Neural cell (in vitro differentiated cells): ENCODE measurements at regions not wholly inside any gene's neighbourhood (a gene's known extent, or its start where the extent isn't known, plus 50 kb on each side); places are given as distances from the start of the nearest gene placed in this dataset.

Experiments used
- H2AFZ ChIP-seq: fragments of 200-600, 300-800 bp; sonication (generic), shearing (Covaris generic); 2 replicates; pipeline ENCODE4 v1.6.0; 2014; ENCODE audit warnings: low read depth, mild to moderate bottlenecking, antibody characterized with exemption, low read length, moderate library complexity
- H3F3A ChIP-seq: fragments of 200-600 bp; shearing (Covaris generic); 2 replicates; pipeline ENCODE4 v1.6.1; 2016; ENCODE audit warnings: mild to moderate bottlenecking, moderate library complexity, mixed read lengths, antibody characterized with exemption, low read length; ENCODE audit not compliant: insufficient read depth, poor library complexity, severe bottlenecking
- H3K27ac ChIP-seq: fragments of 200-600, 300-800 bp; sonication (generic), shearing (Covaris generic); 2 replicates; pipeline ENCODE4 v1.5.1; 2014; ENCODE audit warnings: mild to moderate bottlenecking, low read length, moderate library complexity
- H3K27me3 ChIP-seq: fragments of 300-800, 200-600 bp; sonication (generic), shearing (Covaris generic); 2 replicates; pipeline ENCODE4 v1.6.0; 2014; ENCODE audit warnings: mild to moderate bottlenecking, low read depth, low read length, moderate library complexity; ENCODE audit not compliant: insufficient read depth
- H3K36me3 ChIP-seq: fragments of 300-800, 200-600 bp; sonication (generic), shearing (Covaris generic); 2 replicates; pipeline ENCODE4 v1.5.1; 2014; ENCODE audit warnings: mild to moderate bottlenecking, antibody characterized with exemption, low read length, moderate library complexity; ENCODE audit not compliant: insufficient read depth
- H3K4me2 ChIP-seq: fragments of 300-800, 200-600 bp; sonication (generic), shearing (Covaris generic); 2 replicates; pipeline ENCODE4 v1.6.0; 2014; ENCODE audit warnings: mild to moderate bottlenecking, low read length
- H3K4me3 ChIP-seq: fragments of 300-800, 200-600 bp; sonication (generic), shearing (Covaris generic); 2 replicates; pipeline ENCODE4 v1.5.1; 2014; ENCODE audit warnings: mild to moderate bottlenecking, low read length, moderate library complexity
- H3K79me2 ChIP-seq: fragments of 200-600 bp; shearing (Covaris generic); replicated peaks from 2 replicates; pipeline ENCODE4 v1.6.0; 2014; ENCODE audit warnings: mild to moderate bottlenecking, low read length, moderate library complexity; ENCODE audit not compliant: insufficient read depth
- H3K9ac ChIP-seq: fragments of 300-800, 200-600 bp; sonication (generic), shearing (Covaris generic); 2 replicates; pipeline ENCODE4 v1.6.1; 2016; ENCODE audit warnings: mild to moderate bottlenecking, low read length, mixed read lengths
- H3K9me2 ChIP-seq: fragments of 200-600 bp; shearing (Covaris generic); 2 replicates; pipeline ENCODE4 v1.6.1; 2016; ENCODE audit warnings: mild to moderate bottlenecking, low read length, mixed read lengths; ENCODE audit not compliant: insufficient read depth
- H3K9me3 ChIP-seq: fragments of 200-600, 300-800 bp; sonication (generic), shearing (Covaris generic); 2 replicates; pipeline ENCODE4 v1.6.1; 2016; ENCODE audit warnings: mild to moderate bottlenecking, mixed run types, low read length, moderate library complexity, mixed read lengths
- H4K20me1 ChIP-seq: fragments of 200-600 bp; shearing (Covaris generic); 2 replicates; pipeline ENCODE4 v1.6.1; 2016; ENCODE audit warnings: mild to moderate bottlenecking, mixed run types; ENCODE audit not compliant: insufficient read depth
- CTCF ChIP-seq: fragments of 450-650 bp; IDR thresholded peaks from 2 replicates; pipeline ENCODE4 v1.5.1; 2014; ENCODE audit warnings: antibody characterized with exemption, mild to moderate bottlenecking, moderate library complexity; ENCODE audit not compliant: poor library complexity, severe bottlenecking
- EP300 ChIP-seq: fragments of 450-650 bp; conservative IDR thresholded peaks from 2 replicates; pipeline ENCODE4 v1.6.1; 2014; ENCODE audit warnings: antibody characterized with exemption, mild to moderate bottlenecking, moderate library complexity; ENCODE audit not compliant: poor library complexity, severe bottlenecking
- EZH2 ChIP-seq: fragments of 200-600, 300-800 bp; shearing (Covaris generic), sonication (generic); IDR thresholded peaks from 2 replicates; pipeline ENCODE4 v1.6.1; 2014; ENCODE audit warnings: antibody characterized with exemption, low read length, borderline replicate concordance, mild to moderate bottlenecking; ENCODE audit not compliant: insufficient read depth, poor library complexity, severe bottlenecking
- MXI1 ChIP-seq: fragments of 450-650 bp; conservative IDR thresholded peaks from 2 replicates; pipeline ENCODE4 v1.6.1; 2014; ENCODE audit warnings: antibody characterized with exemption, mild to moderate bottlenecking; ENCODE audit not compliant: poor library complexity, severe bottlenecking
- POLR2AphosphoS5 ChIP-seq: IDR thresholded peaks from 2 replicates; pipeline ENCODE4 v1.6.1; 2012
- RAD21 ChIP-seq: fragments of 450-650 bp; conservative IDR thresholded peaks from 2 replicates; pipeline ENCODE4 v1.6.1; 2014; ENCODE audit warnings: antibody characterized with exemption, mild to moderate bottlenecking, moderate library complexity
- SMC3 ChIP-seq: fragments of 450-650 bp; conservative IDR thresholded peaks from 2 replicates; pipeline ENCODE4 v1.6.1; 2014; ENCODE audit warnings: antibody characterized with exemption, mild to moderate bottlenecking, moderate library complexity; ENCODE audit not compliant: poor library complexity
- TAF1 ChIP-seq: IDR thresholded peaks from 2 replicates; pipeline ENCODE4 v1.6.1; 2012; ENCODE audit warnings: low read depth
- TF ChIP-seq, protein P1 (sequence below): IDR thresholded peaks from 2 replicates; pipeline ENCODE4 v1.6.1; 2012; ENCODE audit warnings: borderline replicate concordance

- no peaks in the 10 kb centered on the region for H3K9me3 ChIP-seq
- peaks cover 1% of the 10 kb centered on the region for H3F3A ChIP-seq
- H3K27me3 ChIP-seq = no peaks in the 10 kb centered on the region
- H2AFZ ChIP-seq = no peak overlapping the region
- H3K9ac ChIP-seq = no peak overlapping the region
- no peak overlapping the region for H3K4me2 ChIP-seq
- no peaks in the 10 kb centered on the region for H3K36me3 ChIP-seq
- H3K79me2 ChIP-seq = peaks cover 61% of the 10 kb centered on the region
- H3K27ac ChIP-seq = peak overlapping the region; percentile 54
- TF ChIP-seq POLR2AphosphoS5 = no peak
- TF ChIP-seq TAF1 = no peak
- TF ChIP-seq RAD21 = no peak
- TF ChIP-seq CTCF = no peak
- H3K4me3 ChIP-seq = no peak overlapping the region
- H4K20me1 ChIP-seq = no peaks in the 10 kb centered on the region
- no peaks in the 10 kb centered on the region for H3K9me2 ChIP-seq
Observed at GRCh38 chr5:124655251-124655917, 91.1 kb downstream of the ZNF608 start.

- Histone ChIP-seq H3K9ac (no peak overlapping the region), H3K4me3 (no peak overlapping the region), H3K36me3 (no peaks in the 10 kb centered on the region), H3K27ac (no peak overlapping the region), H3K27me3 (no peaks in the 10 kb centered on the region), H2AFZ (no peak overlapping the region), H3K9me2 (no peaks in the 10 kb centered on the region), H3K79me2 (peaks cover 61% of the 10 kb centered on the region), H4K20me1 (no peaks in the 10 kb centered on the region), H3K9me3 (no peaks in the 10 kb centered on the region), H3K4me2 (no peak overlapping the region), H3F3A (peaks cover 4% of the 10 kb centered on the region)
- no peak for TF ChIP-seq POLR2AphosphoS5
- no peak for TF ChIP-seq MXI1
- no peak for TF ChIP-seq EZH2
- TF ChIP-seq RAD21 = no peak
- TF ChIP-seq, protein P1, sequence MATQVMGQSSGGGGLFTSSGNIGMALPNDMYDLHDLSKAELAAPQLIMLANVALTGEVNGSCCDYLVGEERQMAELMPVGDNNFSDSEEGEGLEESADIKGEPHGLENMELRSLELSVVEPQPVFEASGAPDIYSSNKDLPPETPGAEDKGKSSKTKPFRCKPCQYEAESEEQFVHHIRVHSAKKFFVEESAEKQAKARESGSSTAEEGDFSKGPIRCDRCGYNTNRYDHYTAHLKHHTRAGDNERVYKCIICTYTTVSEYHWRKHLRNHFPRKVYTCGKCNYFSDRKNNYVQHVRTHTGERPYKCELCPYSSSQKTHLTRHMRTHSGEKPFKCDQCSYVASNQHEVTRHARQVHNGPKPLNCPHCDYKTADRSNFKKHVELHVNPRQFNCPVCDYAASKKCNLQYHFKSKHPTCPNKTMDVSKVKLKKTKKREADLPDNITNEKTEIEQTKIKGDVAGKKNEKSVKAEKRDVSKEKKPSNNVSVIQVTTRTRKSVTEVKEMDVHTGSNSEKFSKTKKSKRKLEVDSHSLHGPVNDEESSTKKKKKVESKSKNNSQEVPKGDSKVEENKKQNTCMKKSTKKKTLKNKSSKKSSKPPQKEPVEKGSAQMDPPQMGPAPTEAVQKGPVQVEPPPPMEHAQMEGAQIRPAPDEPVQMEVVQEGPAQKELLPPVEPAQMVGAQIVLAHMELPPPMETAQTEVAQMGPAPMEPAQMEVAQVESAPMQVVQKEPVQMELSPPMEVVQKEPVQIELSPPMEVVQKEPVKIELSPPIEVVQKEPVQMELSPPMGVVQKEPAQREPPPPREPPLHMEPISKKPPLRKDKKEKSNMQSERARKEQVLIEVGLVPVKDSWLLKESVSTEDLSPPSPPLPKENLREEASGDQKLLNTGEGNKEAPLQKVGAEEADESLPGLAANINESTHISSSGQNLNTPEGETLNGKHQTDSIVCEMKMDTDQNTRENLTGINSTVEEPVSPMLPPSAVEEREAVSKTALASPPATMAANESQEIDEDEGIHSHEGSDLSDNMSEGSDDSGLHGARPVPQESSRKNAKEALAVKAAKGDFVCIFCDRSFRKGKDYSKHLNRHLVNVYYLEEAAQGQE = no peak
Observed at GRCh38 chr5:124654418-124654817, 92.0 kb downstream of the ZNF608 start.

GRCh38 chr5:124653666-124654065 is 92.8 kb downstream of the ZNF608 start:
- Histone ChIP-seq H2AFZ (no peak overlapping the region), H3K27me3 (no peaks in the 10 kb centered on the region), H4K20me1 (no peaks in the 10 kb centered on the region), H3K36me3 (no peaks in the 10 kb centered on the region), H3K9ac (no peak overlapping the region), H3K4me3 (no peak overlapping the region), H3K27ac (no peak overlapping the region), H3K4me2 (no peak overlapping the region), H3F3A (peaks cover 4% of the 10 kb centered on the region), H3K9me2 (no peaks in the 10 kb centered on the region), H3K9me3 (no peaks in the 10 kb centered on the region), H3K79me2 (peaks cover 61% of the 10 kb centered on the region)
- TF ChIP-seq EP300 (no peak), POLR2AphosphoS5 (no peak), RAD21 (no peak), EZH2 (no peak), TAF1 (no peak), SMC3 (no peak), CTCF (no peak), MXI1 (no peak)
- TF ChIP-seq, protein P1 = no peak
